Kidney capillary endothelial cell (primary cell): ENCODE measurements at regions not wholly inside any gene's neighbourhood (a gene's known extent, or its start where the extent isn't known, plus 50 kb on each side); places are given as distances from the start of the nearest gene placed in this dataset.
"Not testable (repeated sequence)": the region's sequence is repeated elsewhere in the genome, so short reads cannot be mapped to it uniquely, and the experiment has no call there.

Experiments used
- DNase-seq: peaks from one replicate; pipeline ENCODE4 v3.0.0-alpha.2; 2018; ENCODE audit warnings: low spot score

- DNase-seq = no peak
Observed at GRCh38 chr5:9787861-9788600, 157.9 kb upstream of the TAS2R1 start.

GRCh38 chr5:9786380-9787360 lies 156.5 kb upstream of the TAS2R1 start:
- DNase-seq = no peak

GRCh38 chr5:9785751-9786150 lies 155.6 kb upstream of the TAS2R1 start:
- DNase-seq = no peak

DNA sequence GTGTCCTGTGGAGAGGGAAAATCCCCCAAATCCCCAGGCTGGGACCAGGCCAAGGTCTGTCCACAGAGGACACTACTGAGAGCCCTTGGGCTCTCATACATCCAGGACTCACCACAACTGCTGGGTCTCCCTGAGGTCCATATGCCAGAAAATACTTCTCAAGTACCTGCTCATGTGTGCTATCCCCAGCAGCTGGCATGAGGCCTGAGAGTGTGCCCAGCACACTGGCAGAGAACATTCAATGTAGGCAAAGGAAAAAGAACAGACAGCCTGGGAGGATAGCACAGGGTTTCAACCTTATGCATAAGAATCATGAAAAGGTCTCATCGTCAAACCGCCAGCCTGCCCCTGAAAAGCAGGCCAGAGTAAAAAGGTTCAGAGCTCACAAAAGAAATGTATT lies 154.1 kb upstream of the TAS2R1 start:
- DNase-seq = no peak

DNA sequence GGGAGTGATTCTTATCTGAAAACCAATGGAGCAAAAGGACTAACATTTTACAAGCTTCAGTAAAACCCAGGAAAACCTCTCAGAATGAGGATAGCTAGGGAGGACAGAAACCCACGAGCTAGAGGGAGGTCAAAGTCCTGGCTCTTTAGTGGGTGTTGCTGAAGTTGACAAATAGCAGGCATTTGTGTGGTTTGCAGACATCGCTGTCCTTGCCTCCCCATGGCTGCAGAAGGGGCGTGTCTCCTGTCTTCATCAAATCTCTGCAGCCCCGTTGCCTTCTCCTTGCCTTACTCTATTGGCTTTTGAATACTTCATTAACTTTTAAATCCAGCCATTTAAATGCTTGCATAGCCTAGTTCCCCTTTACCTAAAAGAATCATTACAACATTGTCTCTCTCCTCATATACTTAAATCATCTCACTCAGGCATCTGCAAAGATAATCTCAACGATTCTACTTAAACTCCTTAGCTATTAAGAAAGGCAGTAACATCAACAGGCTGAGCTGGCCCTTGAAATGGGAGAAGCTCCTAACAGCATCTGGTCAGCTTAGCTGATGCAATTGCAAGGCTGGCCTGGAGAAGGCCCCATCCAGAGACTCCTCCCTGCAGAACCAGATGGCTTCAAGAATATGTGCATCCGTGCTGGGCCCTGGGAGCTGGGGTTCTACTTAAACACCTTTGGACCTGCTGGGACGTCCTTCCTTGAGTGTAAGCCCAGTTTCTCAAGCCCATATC lies 152.8 kb upstream of the TAS2R1 start:
- DNase-seq = no peak

GRCh38 chr5:9781890-9782289 lies 151.7 kb upstream of the TAS2R1 start:
- no peak for DNase-seq

DNA sequence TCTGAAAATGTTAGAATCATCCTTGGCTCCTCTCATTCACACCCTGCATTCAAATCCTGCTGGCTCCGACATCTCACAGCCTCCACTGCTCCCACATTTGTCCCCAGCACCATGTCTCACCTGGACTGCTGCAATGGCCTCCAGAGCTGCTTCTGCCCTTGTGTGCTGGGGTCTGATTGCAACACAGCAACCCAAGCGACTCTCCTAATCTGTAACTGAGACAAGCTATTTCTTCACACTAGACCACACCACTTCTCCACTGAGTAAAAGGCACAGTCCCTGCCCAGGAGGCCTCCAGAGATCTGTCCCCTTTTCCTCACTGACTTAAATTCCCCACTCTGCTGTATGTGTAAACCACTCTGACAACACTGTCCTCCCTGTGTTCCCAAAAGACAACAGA lies 151.1 kb upstream of the TAS2R1 start:
- DNase-seq = no peak

GRCh38 chr5:9780501-9780900 lies 150.3 kb upstream of the TAS2R1 start:
- DNase-seq = no peak

DNA sequence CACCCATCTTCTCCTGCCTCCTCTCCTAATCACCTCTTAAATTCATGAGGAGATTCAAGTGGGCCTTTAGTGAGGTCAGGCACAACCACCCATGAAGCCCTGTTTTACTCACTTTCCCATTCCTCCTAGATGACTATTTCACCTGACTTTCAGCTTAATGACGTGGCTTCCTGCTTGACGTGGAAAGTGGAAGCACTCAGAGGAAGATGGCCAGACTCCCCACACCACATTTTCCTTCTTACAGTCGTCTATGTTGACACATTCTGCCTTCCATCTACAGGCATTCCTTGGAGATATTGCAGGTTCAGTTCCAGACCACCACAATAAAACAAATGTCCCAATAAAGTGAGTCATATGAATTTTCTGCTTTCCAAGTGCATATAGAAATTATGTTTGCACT lies 146.4 kb upstream of the TAS2R1 start:
- no peak for DNase-seq

DNA sequence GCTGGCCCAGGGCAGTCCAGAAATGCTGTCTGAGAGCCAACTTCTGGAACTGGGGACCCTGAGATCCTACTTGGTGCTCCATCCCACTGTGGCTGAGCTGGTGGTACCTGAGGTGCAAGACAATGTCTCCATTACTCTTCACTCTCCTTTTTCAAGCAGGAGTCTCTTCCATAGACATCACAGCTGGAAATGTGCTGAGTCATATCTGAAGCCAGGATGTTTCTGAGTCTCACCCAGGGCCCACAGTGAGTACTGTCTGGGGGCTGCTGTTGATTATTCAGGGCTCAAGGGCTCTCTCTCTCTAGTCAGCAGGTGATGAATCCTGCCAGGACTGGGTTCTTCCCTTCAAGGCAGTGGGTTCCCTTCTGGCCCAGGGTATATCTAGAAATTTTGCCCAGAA lies 145.2 kb upstream of the TAS2R1 start:
- DNase-seq = no peak

GRCh38 chr5:9774472-9775079 lies 144.4 kb upstream of the TAS2R1 start:
- DNase-seq = no peak

DNA sequence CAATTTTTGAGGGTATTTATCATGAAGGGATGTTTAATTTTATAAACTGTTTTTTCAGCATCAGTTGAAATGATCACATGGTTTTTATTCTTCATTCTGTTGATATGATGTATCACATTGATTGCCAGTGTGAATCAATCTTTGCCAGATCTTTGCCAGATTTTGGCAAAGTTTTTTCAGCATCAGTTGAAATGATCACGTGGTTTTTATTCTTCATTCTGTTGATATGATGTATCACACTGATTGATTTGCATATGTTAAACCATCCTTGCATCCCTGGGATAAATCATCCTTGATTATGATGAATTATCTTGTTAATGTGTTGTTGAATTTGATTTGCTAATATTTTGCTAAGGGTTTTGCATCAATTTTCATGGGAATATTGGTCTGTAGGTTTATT lies 140.9 kb upstream of the TAS2R1 start:
- DNase-seq = no peak

- DNase-seq = no peak
Observed at GRCh38 chr5:9766581-9766980, 136.4 kb upstream of the TAS2R1 start.

DNA sequence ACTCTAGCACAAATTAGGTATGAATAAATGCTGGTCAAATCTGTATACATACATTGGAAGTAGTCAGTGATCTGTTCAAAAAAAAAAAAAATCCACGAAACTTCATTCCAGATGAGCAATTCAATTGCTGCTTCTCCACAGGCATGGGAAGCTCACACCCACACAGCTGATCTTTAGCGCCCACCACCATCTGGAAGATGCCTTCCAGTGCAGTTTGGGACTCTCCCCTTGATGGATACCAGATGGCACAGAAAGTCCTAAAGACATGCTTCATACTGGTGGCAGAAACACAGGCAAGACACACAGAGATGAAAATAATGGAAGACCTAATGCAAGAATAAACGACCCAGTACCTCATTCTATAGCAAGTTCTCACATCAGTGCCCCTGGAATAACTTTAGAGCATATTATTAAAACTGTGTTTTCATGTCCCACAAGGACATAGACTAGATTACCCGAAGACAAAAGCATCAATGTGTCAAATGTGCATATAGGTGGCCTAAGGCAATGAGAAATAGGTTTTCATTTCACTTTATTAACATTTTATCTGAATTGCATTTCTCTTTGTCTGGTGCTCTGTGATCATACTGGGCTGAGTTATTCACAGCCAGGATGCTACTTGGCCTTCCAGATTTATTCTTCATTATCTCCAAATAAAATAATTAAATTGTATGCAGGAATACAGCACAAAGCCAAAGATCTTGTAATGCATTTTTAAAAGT lies 135.4 kb upstream of the TAS2R1 start:
- DNase-seq = no peak

GRCh38 chr5:9761706-9762105 lies 131.6 kb upstream of the TAS2R1 start:
- no peak for DNase-seq

GRCh38 chr5:9752670-9753069 lies 122.5 kb upstream of the TAS2R1 start:
- not testable (repeated sequence) for DNase-seq

- DNase-seq = no peak
Observed at GRCh38 chr5:9743507-9743906, 113.4 kb upstream of the TAS2R1 start.

DNA sequence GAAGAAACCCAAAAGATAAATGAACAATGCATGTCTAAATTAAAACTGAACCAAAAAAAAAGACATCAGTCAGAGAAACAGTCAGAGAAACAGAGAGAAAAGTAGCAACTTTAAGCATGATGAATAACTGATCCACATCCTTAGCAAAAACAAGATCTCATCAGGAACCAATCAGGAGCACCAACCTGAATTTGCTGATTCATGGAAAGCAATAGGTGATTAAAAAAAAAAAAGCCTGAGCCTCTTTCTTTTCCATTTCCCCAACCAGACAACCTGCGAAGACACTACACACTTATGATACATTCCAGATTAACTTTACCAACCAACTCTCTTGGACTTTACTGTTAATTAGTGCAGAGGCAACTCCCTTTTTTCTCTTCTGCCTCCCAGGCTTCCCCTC lies 112.7 kb upstream of the TAS2R1 start:
- no peak for DNase-seq

DNA sequence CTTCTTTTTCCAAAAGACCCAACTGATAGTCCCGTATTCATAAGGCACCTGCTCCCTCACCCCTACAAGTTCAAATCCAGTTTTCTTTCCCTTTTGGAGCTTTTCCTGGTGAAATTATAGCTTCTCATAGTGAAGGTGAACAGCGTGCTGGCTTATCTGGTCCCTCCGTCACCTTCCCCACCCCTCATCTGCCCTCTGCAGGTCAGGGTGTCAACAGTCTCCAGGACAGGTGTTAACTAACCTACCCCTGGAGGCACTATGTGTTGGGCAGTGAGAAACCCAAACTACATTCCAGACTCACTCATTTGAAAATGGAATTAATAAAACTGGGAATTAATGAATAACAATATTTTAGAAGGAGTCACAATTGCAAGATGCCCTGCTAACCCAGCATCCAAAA lies 109.0 kb upstream of the TAS2R1 start:
- DNase-seq = no peak

- no peak for DNase-seq
Observed at GRCh38 chr5:9737265-9737664, 107.1 kb upstream of the TAS2R1 start.

GRCh38 chr5:9733486-9733885 lies 103.3 kb upstream of the TAS2R1 start:
- DNase-seq = no peak
